Kidney (tissue), 13 donors: ENCODE measurements at regions not wholly inside any gene's neighbourhood (a gene's known extent, or its start where the extent isn't known, plus 50 kb on each side); places are given as distances from the start of the nearest gene placed in this dataset.
A peak's percentile ranks its signal among the peaks of the same experiment; 100 is the strongest.

Source experiments
- DNase-seq, 5 donors: peaks; one replicate each; pipeline ENCODE4 v3.0.0-alpha.2; 2013 to 2020
- FAIRE-seq: peaks from 2 replicates; lab custom pipeline; 2012; peaks lifted over from hg19 to GRCh38; lab: Jason Lieb, UNC
- H3K27ac ChIP-seq, 2 donors: one replicate each; pipeline ENCODE4 v1.7.0; 2013; ENCODE audit warnings: low read depth in 2 of 2, low read length in 2 of 2, inconsistent platforms in 1 of 2
- H3K27me3 ChIP-seq: one replicate; pipeline ENCODE4 v1.7.1; 2013; ENCODE audit warnings: low read length, inconsistent platforms; ENCODE audit not compliant: control insufficient read depth, insufficient read depth
- H3K36me3 ChIP-seq, 3 donors: one replicate each; pipeline versions ENCODE4 v1.7.0 to v1.7.1; 2013; ENCODE audit warnings: low read length in 3 of 3, control low read depth in 1 of 3, inconsistent platforms in 1 of 3; ENCODE audit not compliant: insufficient read depth in 3 of 3, control insufficient read depth in 2 of 3
- H3K4me1 ChIP-seq, 3 donors: one replicate each; pipeline versions ENCODE4 v1.7.0 to v1.7.1; 2013; ENCODE audit warnings: low read length in 3 of 3, inconsistent platforms in 1 of 3, low read depth in 1 of 3; ENCODE audit not compliant: control insufficient read depth in 2 of 3, insufficient read depth in 2 of 3
- H3K4me3 ChIP-seq, 3 donors: one replicate each; pipeline versions ENCODE4 v1.7.0 to v1.8.1; 2013; ENCODE audit warnings: low read length in 3 of 3, control low read depth in 1 of 3, inconsistent platforms in 1 of 3
- H3K9ac ChIP-seq, 3 donors: one replicate each; pipeline versions ENCODE4 v1.7.0 to v1.7.1; 2013; ENCODE audit warnings: low read length in 3 of 3, control low read depth in 1 of 3, inconsistent platforms in 1 of 3
- H3K9me3 ChIP-seq, 3 donors: one replicate each; pipeline versions ENCODE4 v1.7.0 to v1.7.1; 2013; ENCODE audit warnings: low read length in 3 of 3, control low read depth in 1 of 3, inconsistent platforms in 1 of 3; ENCODE audit not compliant: control insufficient read depth in 2 of 3, insufficient read depth in 1 of 3
- intact Hi-C: fragments of 100-400 bp; cut with DNase I; formaldehyde crosslinking; loops from one replicate; pipeline ENCODE4 v1.11.1; 2022
- TF ChIP-seq, protein P1 (sequence below): IDR thresholded peaks from 3 replicates; pipeline ENCODE4 v1.5.1; 2012; ENCODE audit warnings: mild to moderate bottlenecking, moderate library complexity, borderline replicate concordance; ENCODE audit not compliant: insufficient read depth; ENCODE audit errors: extremely low read depth
- donor health status: control.
- donor health status: control.
- donor health status: control.
- donor health status: control.
- donor health status: control.
- donor health status: DM: yes; HTN: yes; CAD: no.
- donor health status: Normal renal cell carcinoma (clear cell type).

DNA sequence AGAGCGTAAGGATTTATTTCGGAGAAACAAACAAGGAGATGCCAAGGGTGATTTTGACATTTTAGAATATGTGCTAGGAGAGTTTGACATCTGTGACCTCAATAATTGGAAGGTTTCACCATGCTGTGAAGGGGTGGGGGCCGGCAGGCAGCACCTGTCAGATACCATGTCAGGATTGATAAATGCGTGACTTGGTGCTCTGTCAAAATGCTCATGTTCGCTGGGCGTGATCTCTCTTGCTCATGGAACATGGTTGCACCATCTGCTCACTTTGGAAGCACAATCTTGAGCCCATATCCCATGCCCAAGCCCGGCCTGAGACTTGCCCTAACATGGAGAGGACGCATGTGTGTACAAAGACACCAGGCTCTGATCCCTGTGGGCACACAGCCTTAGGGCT lies 347.6 kb downstream of the RNF144A start:
- intact Hi-C loops: no loop called here
- H3K9ac ChIP-seq: no peak overlapping the region
- no peak for DNase-seq
- H3K27me3 ChIP-seq: no peaks in the 10 kb centered on the region
- H3K4me1 ChIP-seq: no peaks in the 10 kb centered on the region
- H3K4me3 ChIP-seq: no peak overlapping the region
- H3K9me3 ChIP-seq: no peaks in the 10 kb centered on the region
- H3K27ac ChIP-seq: no peak overlapping the region
- TF ChIP-seq, protein P1, sequence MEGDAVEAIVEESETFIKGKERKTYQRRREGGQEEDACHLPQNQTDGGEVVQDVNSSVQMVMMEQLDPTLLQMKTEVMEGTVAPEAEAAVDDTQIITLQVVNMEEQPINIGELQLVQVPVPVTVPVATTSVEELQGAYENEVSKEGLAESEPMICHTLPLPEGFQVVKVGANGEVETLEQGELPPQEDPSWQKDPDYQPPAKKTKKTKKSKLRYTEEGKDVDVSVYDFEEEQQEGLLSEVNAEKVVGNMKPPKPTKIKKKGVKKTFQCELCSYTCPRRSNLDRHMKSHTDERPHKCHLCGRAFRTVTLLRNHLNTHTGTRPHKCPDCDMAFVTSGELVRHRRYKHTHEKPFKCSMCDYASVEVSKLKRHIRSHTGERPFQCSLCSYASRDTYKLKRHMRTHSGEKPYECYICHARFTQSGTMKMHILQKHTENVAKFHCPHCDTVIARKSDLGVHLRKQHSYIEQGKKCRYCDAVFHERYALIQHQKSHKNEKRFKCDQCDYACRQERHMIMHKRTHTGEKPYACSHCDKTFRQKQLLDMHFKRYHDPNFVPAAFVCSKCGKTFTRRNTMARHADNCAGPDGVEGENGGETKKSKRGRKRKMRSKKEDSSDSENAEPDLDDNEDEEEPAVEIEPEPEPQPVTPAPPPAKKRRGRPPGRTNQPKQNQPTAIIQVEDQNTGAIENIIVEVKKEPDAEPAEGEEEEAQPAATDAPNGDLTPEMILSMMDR: no peak
- no peaks in the 10 kb centered on the region for H3K36me3 ChIP-seq
- FAIRE-seq: no peak

DNA sequence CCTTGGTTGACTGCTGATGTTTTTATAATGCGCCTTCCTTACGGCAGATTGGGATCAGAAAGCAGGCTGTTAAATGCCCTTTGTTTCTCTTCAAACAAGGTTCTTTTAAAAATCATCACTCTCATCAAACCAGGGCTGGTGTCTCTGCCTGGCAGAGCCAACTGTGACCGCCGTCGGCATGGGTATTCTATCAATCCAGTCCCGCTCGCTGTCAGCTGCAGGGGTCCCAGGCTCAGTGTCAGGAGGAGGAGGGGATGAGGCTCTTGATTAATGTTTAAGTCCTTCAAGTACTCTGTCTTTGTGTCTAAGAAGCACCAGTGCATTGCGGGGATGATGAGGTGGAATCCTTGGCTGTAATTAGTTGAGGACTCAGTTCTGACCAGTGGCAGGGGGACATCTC lies 348.1 kb downstream of the RNF144A start:
- DNase-seq (peak in 4 of 5 donors; percentile 52 to 84 (median 66)), FAIRE-seq (no peak)
- no peak overlapping the region for H3K27ac ChIP-seq
- H3K27me3 ChIP-seq: no peaks in the 10 kb centered on the region
- TF ChIP-seq, protein P1: no peak
- H3K36me3 ChIP-seq: no peaks in the 10 kb centered on the region
- H3K4me3 ChIP-seq: no peak overlapping the region
- no peak overlapping the region for H3K9ac ChIP-seq
- no peaks in the 10 kb centered on the region for H3K4me1 ChIP-seq
- H3K9me3 ChIP-seq: no peaks in the 10 kb centered on the region
- intact Hi-C loops: no loop called here

DNA sequence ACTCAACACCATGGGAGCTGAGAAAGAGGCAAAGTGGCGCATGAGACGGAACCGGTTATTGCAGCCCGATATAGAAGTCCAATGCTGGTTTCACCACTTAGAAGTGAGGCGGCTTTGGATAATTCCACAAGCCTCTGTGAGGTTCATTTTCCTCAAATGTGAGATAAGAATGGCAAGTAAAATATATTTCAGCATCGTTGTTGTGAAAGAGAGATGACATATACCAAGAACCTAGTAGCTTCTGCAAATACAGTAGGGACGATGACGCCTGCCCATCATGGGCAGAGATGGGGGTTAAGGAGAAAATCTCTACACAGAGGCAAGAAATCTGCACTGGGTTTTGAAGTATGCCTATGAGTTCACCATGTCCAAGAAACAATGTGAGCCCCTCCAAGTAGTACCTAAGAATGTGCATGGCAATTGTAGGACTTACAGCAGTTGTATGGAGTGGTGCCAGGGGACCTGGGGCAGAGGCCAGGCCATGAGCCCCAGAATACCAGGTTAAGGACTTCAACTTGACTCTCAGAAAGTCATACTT lies 352.0 kb downstream of the RNF144A start:
- Histone ChIP-seq H3K27ac (no peak overlapping the region), H3K9me3 (no peaks in the 10 kb centered on the region), H3K9ac (no peak overlapping the region), H3K27me3 (no peaks in the 10 kb centered on the region), H3K36me3 (no peaks in the 10 kb centered on the region), H3K4me1 (no peaks in the 10 kb centered on the region), H3K4me3 (no peak overlapping the region)
- DNase-seq: no peak
- TF ChIP-seq, protein P1: no peak
- FAIRE-seq: no peak
- intact Hi-C loops: no loop called here

DNA sequence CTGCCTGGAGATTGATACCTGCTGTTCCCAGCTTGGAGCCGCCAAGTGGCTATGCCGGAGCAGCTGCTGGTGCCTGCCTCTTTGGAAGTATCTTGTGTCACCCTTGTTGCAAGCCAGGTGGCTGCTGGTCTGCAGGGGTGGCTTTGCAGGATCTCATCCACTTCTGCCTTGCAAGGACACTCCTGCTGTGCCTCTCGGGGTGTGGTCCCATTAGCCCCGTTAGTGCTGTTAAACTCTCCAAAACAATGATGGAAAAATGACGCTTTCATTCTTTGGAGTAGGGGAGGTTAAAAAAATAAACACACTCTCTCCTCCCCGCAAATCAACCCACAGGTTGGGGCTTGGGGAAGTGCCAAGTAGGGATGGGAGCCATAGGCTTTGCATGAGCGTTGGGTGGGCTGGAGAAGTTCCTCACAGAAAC lies 352.8 kb downstream of the RNF144A start:
- no peaks in the 10 kb centered on the region for H3K9me3 ChIP-seq
- H3K4me1 ChIP-seq: no peaks in the 10 kb centered on the region
- TF ChIP-seq, protein P1: no peak
- no peak overlapping the region for H3K27ac ChIP-seq
- intact Hi-C loops: no loop called here
- no peak overlapping the region for H3K4me3 ChIP-seq
- DNase-seq: peak in 4 of 5 donors; percentile 18 to 40 (median 27)
- no peak for FAIRE-seq
- no peaks in the 10 kb centered on the region for H3K36me3 ChIP-seq
- no peaks in the 10 kb centered on the region for H3K27me3 ChIP-seq
- no peak overlapping the region for H3K9ac ChIP-seq
